ENCODE measurements at regions not wholly inside any gene's neighbourhood (a gene's known extent, or its start where the extent isn't known, plus 50 kb on each side); places are given as distances from the start of the nearest gene placed in this dataset.

- Histone ChIP-seq H3K4me1 (no peaks in the 10 kb centered on the region), H3K27me3 (no peaks in the 10 kb centered on the region), H3K9me3 (no peaks in the 10 kb centered on the region), H3K27ac (no peak overlapping the region), H3K36me3 (no peaks in the 10 kb centered on the region), H3K4me3 (no peak overlapping the region)
- 82 to 90% methylated on average over 2 of the region's 2 CpGs for WGBS, 2 donors
- no peak for TF ChIP-seq CTCF (IDR thresholded peaks at IDR 0.05)
- DNase-seq (no peak), ATAC-seq (no peak), FAIRE-seq (no peak)
- intact Hi-C loops (cut with DNase I): no loop called here
Measured at GRCh38 chr4:103499094-103499493, 220.7 kb downstream of the TACR3 start.

- FAIRE-seq: no peak
- ATAC-seq: no peak
- H3K9me3 ChIP-seq: no peaks in the 10 kb centered on the region
- 50 to 51% methylated on average over 8 of the region's 8 CpGs for WGBS, 2 donors
- no peak for DNase-seq
- no peak overlapping the region for H3K27ac ChIP-seq
- intact Hi-C loops (cut with DNase I): no loop called here
- H3K36me3 ChIP-seq: no peaks in the 10 kb centered on the region
- H3K27me3 ChIP-seq: no peaks in the 10 kb centered on the region
- no peak for TF ChIP-seq CTCF (IDR thresholded peaks at IDR 0.05)
- no peak overlapping the region for H3K4me3 ChIP-seq
- no peaks in the 10 kb centered on the region for H3K4me1 ChIP-seq
Measured at GRCh38 chr4:103498161-103499070, 221.4 kb downstream of the TACR3 start.

GRCh38 chr4:103497692-103498091 lies 222.1 kb downstream of the TACR3 start:
- intact Hi-C loops (cut with DNase I): no loop called here
- WGBS, 2 donors: 89 to 100% methylated on average over 1 of the region's 1 CpG
- TF ChIP-seq CTCF (IDR thresholded peaks at IDR 0.05): no peak

GRCh38 chr4:103496800-103497199 lies 223.0 kb downstream of the TACR3 start:
- WGBS, 2 donors: 81 to 86% methylated on average over 5 of the region's 5 CpGs
- no peak overlapping the region for H3K27ac ChIP-seq
- FAIRE-seq: no peak
- no peak for TF ChIP-seq CTCF (IDR thresholded peaks at IDR 0.05)
- no peak for DNase-seq
- no peaks in the 10 kb centered on the region for H3K9me3 ChIP-seq
- H3K36me3 ChIP-seq: no peaks in the 10 kb centered on the region
- H3K4me1 ChIP-seq: no peaks in the 10 kb centered on the region
- no peak overlapping the region for H3K4me3 ChIP-seq
- no peaks in the 10 kb centered on the region for H3K27me3 ChIP-seq
- intact Hi-C loops (cut with DNase I): no loop called here
- no peak for ATAC-seq

More at GRCh38 chr4:103497692-103498091, 222.1 kb downstream of the TACR3 start:
- Histone ChIP-seq H3K27me3 (no peaks in the 10 kb centered on the region), H3K27ac (no peak overlapping the region), H3K4me3 (no peak overlapping the region), H3K4me1 (no peaks in the 10 kb centered on the region), H3K9me3 (no peaks in the 10 kb centered on the region), H3K36me3 (no peaks in the 10 kb centered on the region)
- DNase-seq (no peak), FAIRE-seq (no peak), ATAC-seq (no peak)
